ENCODE measurements at regions not wholly inside any gene's neighbourhood (a gene's known extent, or its start where the extent isn't known, plus 50 kb on each side); places are given as distances from the start of the nearest gene placed in this dataset.

DNA sequence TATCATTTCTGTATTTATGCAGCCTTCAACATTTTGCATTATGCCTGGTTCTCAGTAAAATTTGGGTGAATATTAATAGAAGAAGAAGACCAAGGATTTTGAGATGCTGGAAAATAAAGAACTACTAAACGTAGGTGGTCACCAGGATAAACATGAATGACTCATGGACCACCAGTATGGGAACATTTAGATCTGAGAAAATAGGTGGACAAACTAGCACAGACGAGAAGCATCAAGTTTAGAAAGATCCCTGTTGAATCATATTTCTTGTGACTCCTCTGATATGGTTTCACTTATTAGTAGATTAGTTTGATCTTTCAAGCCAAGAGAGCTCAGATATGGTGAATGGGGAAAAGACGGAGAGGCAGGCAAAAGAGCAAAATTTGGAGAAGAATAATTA lies 97.9 kb downstream of the RAP2B start:
- DNase-seq (ENCODE audit: low read depth, low spot score) = no peak
- ChIA-PET RAD21 (ENCODE audit: low non-redundant PET in 1 of 2, low total read pairs in 2 of 2, uncharacterized antibody in 2 of 2, unreplicated experiment in 2 of 2) (no interaction called here), POLR2A (no interaction called here), CTCF (no interaction called here)
- Histone ChIP-seq H3K79me2 (ENCODE audit: insufficient read depth, low read length) (no peaks in the 10 kb centered on the region), H3K36me3 (ENCODE audit: control insufficient read depth in 1 of 2, insufficient read depth in 2 of 2, low read length in 2 of 2) (no peaks in the 10 kb centered on the region), H3K4me3 (replicated peaks in 1 of 2; ENCODE audit: low read depth in 1 of 2, low read length in 2 of 2) (no peak overlapping the region), H3K4me1 (ENCODE audit: control insufficient read depth in 1 of 2, insufficient read depth in 2 of 2, low read length in 2 of 2) (no peaks in the 10 kb centered on the region), H3K9ac (ENCODE audit: low read length) (no peak overlapping the region), H4K20me1 (ENCODE audit: insufficient read depth) (no peaks in the 10 kb centered on the region), H3K27ac (ENCODE audit: low read depth, low read length) (no peak overlapping the region), H2AFZ (ENCODE audit: low read depth, low read length, poor library complexity, severe bottlenecking) (no peak overlapping the region), H3K27me3 (ENCODE audit: insufficient read depth, low read length) (no peaks in the 10 kb centered on the region), H3K4me2 (ENCODE audit: low read length) (no peak overlapping the region), H3K9me2 (ENCODE audit: insufficient read depth) (no peaks in the 10 kb centered on the region), H3K9me3 (ENCODE audit: control insufficient read depth in 1 of 2, insufficient read depth in 1 of 2, low read depth in 1 of 2, low read length in 2 of 2) (no peaks in the 10 kb centered on the region)
- BruUV-seq (replicated peaks) = no TSS peak
- intact Hi-C loops (cut with micrococcal nuclease) = no loop called here
- ATAC-seq = no peak
- TF ChIP-seq, protein P1, sequence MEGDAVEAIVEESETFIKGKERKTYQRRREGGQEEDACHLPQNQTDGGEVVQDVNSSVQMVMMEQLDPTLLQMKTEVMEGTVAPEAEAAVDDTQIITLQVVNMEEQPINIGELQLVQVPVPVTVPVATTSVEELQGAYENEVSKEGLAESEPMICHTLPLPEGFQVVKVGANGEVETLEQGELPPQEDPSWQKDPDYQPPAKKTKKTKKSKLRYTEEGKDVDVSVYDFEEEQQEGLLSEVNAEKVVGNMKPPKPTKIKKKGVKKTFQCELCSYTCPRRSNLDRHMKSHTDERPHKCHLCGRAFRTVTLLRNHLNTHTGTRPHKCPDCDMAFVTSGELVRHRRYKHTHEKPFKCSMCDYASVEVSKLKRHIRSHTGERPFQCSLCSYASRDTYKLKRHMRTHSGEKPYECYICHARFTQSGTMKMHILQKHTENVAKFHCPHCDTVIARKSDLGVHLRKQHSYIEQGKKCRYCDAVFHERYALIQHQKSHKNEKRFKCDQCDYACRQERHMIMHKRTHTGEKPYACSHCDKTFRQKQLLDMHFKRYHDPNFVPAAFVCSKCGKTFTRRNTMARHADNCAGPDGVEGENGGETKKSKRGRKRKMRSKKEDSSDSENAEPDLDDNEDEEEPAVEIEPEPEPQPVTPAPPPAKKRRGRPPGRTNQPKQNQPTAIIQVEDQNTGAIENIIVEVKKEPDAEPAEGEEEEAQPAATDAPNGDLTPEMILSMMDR (IDR thresholded peaks at IDR 0.05 in 2 of 3, conservative IDR thresholded peaks at IDR 0.05 in 1 of 3; ENCODE audit: borderline replicate concordance in 1 of 3, insufficient read depth in 1 of 3, low read depth in 2 of 3, low read length in 2 of 3) = no peak
- TF ChIP-seq, protein P2, sequence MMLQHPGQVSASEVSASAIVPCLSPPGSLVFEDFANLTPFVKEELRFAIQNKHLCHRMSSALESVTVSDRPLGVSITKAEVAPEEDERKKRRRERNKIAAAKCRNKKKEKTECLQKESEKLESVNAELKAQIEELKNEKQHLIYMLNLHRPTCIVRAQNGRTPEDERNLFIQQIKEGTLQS (IDR thresholded peaks at IDR 0.05) = no peak
- TF ChIP-seq CBX3 (IDR thresholded peaks at IDR 0.05; ENCODE audit: low read depth) (no peak), JUND (IDR thresholded peaks at IDR 0.05) (no peak), SRF (IDR thresholded peaks at IDR 0.05; ENCODE audit: low read depth) (no peak), CEBPB (IDR thresholded peaks at IDR 0.05; ENCODE audit: low read depth) (no peak), ELF1 (IDR thresholded peaks at IDR 0.05; ENCODE audit: borderline replicate concordance, low read depth) (no peak), FOSL1 (IDR thresholded peaks at IDR 0.05; ENCODE audit: low read depth) (no peak), EZH2phosphoT487 (IDR thresholded peaks at IDR 0.05; ENCODE audit: borderline replicate concordance) (no peak), TCF7L2 (IDR thresholded peaks at IDR 0.05; ENCODE audit: borderline replicate concordance, extremely low read depth, insufficient read depth, insufficient read length) (no peak), EGR1 (IDR thresholded peaks at IDR 0.05; ENCODE audit: low read depth) (no peak), SP1 (IDR thresholded peaks at IDR 0.05; ENCODE audit: low read depth) (no peak)
- TF ChIP-seq, protein P3, sequence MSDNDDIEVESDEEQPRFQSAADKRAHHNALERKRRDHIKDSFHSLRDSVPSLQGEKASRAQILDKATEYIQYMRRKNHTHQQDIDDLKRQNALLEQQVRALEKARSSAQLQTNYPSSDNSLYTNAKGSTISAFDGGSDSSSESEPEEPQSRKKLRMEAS (IDR thresholded peaks at IDR 0.05) = no peak
- TF ChIP-seq, protein P4, sequence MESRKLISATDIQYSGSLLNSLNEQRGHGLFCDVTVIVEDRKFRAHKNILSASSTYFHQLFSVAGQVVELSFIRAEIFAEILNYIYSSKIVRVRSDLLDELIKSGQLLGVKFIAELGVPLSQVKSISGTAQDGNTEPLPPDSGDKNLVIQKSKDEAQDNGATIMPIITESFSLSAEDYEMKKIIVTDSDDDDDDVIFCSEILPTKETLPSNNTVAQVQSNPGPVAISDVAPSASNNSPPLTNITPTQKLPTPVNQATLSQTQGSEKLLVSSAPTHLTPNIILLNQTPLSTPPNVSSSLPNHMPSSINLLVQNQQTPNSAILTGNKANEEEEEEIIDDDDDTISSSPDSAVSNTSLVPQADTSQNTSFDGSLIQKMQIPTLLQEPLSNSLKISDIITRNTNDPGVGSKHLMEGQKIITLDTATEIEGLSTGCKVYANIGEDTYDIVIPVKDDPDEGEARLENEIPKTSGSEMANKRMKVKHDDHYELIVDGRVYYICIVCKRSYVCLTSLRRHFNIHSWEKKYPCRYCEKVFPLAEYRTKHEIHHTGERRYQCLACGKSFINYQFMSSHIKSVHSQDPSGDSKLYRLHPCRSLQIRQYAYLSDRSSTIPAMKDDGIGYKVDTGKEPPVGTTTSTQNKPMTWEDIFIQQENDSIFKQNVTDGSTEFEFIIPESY (IDR thresholded peaks at IDR 0.05; ENCODE audit: extremely low read depth, insufficient replicate concordance, low read length) = no peak

Measured in HCT116 (cell line).